GM18909 (cell line): ENCODE measurements at regions not wholly inside any gene's neighbourhood (a gene's known extent, or its start where the extent isn't known, plus 50 kb on each side); places are given as distances from the start of the nearest gene placed in this dataset.

Experiments used
- ATAC-seq: cut with Tn5 transposase; IDR thresholded peaks from one replicate; pipeline ENCODE4 v1.9.1; 2021; ENCODE audit warnings: mild to moderate bottlenecking; ENCODE audit not compliant: unreplicated experiment, poor library complexity

GRCh38 chr9:21744841-21745240 lies 57.6 kb upstream of the MTAP start:
- no peak for ATAC-seq

GRCh38 chr9:21746550-21746949 lies 55.9 kb upstream of the MTAP start:
- ATAC-seq = no peak

GRCh38 chr9:21747175-21747574 lies 55.3 kb upstream of the MTAP start:
- no peak for ATAC-seq

GRCh38 chr9:21750021-21750735 lies 52.3 kb upstream of the MTAP start:
- ATAC-seq = no peak

GRCh38 chr9:21751998-21752397 lies 50.4 kb upstream of the MTAP start:
- no peak for ATAC-seq
